Brain microvascular endothelial cell (primary cell): ENCODE measurements at regions not wholly inside any gene's neighbourhood (a gene's known extent, or its start where the extent isn't known, plus 50 kb on each side); places are given as distances from the start of the nearest gene placed in this dataset.
A peak's percentile ranks its signal among the peaks of the same experiment; 100 is the strongest.
"Not testable (repeated sequence)": the region's sequence is repeated elsewhere in the genome, so short reads cannot be mapped to it uniquely, and the experiment has no call there.

Source experiments
- DNase-seq: peaks from one replicate; pipeline ENCODE4 v3.0.0-alpha.2; 2020
- H3K27ac ChIP-seq: fragments of 250-450 bp; sonication (Bioruptor Pico); 2 replicates; pipeline ENCODE4 v1.5.1; 2020; ENCODE audit warnings: mild to moderate bottlenecking, moderate library complexity
- H3K27me3 ChIP-seq: fragments of 250-450 bp; sonication (Bioruptor Pico); replicated peaks from 2 replicates; pipeline ENCODE4 v1.5.1; 2020; ENCODE audit warnings: mild to moderate bottlenecking
- H3K36me3 ChIP-seq: fragments of 250-450 bp; sonication (Bioruptor Pico); replicated peaks from 2 replicates; pipeline ENCODE4 v1.5.1; 2020; ENCODE audit warnings: mild to moderate bottlenecking
- H3K4me3 ChIP-seq: 2 replicates; pipeline ENCODE4 v1.5.1; 2011; ENCODE audit warnings: low read depth, mild to moderate bottlenecking, control low read depth, low read length, moderate library complexity
- in situ Hi-C: cut with HindIII; loops from 2 replicates; pipeline ENCODE4 v1.10.0; 2017; ENCODE audit warnings: low sequenced_read_pairs, low pct_ligation_motif_present
- TF ChIP-seq, protein P1 (sequence below): IDR thresholded peaks from 2 replicates; pipeline ENCODE4 v1.5.1; 2011; ENCODE audit warnings: low read depth, mild to moderate bottlenecking, moderate library complexity, low read length, control low read depth, inconsistent platforms; ENCODE audit errors: missing control alignments

DNA sequence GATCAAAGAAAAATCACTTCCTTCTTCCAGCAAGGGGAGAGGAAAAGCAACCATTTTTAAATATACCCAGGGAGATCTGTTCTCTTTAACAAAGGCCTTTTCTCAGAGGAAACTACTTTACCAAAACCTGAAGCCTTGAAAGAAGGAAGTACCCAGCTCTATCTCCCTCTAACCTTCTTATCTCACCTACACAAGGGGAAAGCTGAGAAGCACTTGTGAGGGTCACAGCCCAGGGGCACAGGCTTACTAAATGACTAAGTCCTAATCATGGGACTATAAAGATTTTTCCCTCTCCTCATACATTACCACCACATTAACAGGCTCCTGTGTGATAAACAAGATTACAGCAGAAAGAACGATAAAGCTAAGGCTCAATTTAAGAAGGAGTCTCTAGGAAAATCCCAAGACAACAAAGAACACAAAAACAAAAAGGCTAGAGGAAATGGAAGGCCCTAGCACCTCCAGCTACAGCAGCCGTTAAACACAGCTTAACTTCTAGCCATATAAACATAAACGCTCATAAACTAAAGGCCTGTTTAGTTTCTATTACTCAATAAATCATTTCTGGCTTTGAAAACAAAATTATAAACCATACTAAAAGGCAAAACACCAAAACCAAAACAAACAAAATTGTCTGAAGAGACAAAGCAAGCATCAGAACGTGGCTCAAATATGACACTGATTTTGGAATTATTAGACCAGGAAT, 284.9 kb upstream of the ECI2 start:
- H3K36me3 ChIP-seq: no peaks in the 10 kb centered on the region
- H3K27ac ChIP-seq: no peak overlapping the region
- H3K27me3 ChIP-seq: no peaks in the 10 kb centered on the region
- no peak for DNase-seq
- in situ Hi-C loops: no loop called here
- TF ChIP-seq, protein P1, sequence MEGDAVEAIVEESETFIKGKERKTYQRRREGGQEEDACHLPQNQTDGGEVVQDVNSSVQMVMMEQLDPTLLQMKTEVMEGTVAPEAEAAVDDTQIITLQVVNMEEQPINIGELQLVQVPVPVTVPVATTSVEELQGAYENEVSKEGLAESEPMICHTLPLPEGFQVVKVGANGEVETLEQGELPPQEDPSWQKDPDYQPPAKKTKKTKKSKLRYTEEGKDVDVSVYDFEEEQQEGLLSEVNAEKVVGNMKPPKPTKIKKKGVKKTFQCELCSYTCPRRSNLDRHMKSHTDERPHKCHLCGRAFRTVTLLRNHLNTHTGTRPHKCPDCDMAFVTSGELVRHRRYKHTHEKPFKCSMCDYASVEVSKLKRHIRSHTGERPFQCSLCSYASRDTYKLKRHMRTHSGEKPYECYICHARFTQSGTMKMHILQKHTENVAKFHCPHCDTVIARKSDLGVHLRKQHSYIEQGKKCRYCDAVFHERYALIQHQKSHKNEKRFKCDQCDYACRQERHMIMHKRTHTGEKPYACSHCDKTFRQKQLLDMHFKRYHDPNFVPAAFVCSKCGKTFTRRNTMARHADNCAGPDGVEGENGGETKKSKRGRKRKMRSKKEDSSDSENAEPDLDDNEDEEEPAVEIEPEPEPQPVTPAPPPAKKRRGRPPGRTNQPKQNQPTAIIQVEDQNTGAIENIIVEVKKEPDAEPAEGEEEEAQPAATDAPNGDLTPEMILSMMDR: no peak
- H3K4me3 ChIP-seq: no peak overlapping the region

DNA sequence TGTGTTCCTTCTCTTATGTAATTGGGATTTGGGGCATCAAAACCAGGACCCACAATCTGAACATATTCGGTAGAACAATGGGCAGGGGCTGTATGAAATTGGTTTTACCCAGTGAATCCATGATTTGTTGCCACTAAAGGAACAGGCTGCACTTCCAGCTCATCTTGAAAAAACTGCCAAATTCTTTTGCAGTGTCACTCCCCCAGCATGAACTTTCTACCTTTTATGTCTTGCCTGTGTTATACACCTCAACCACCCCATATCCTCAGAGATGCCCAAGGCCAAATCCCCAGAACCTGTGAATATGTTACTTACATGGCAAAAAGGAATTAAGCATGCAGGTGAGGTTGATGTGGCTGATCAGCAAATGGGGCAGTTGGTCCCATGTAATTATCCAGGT, 280.2 kb upstream of the ECI2 start:
- no peaks in the 10 kb centered on the region for H3K27me3 ChIP-seq
- no peak for DNase-seq
- TF ChIP-seq, protein P1: no peak
- no peak overlapping the region for H3K4me3 ChIP-seq
- in situ Hi-C loops: no loop called here
- H3K36me3 ChIP-seq: no peaks in the 10 kb centered on the region
- H3K27ac ChIP-seq: no peak overlapping the region

DNA sequence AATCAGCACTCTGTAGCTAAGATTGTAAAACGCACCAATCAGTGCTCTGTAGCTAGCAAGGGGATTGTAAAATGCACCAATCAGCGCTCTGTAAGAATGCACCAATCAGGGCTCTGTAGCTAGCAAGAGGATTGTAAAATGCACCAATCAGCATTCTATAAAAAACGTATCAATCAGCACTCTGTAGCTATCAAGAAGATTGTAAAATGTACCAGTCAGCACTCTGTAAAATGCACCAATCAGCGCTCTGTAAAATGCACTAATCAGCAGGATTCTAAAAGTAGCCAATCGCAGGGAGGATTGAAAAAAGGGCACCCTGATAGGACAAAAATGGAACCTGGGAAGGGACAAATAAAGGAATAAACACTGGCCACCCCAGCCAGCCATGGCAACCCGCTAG, 278.7 kb upstream of the ECI2 start:
- H3K27me3 ChIP-seq, H3K27ac ChIP-seq, H3K4me3 ChIP-seq, DNase-seq, in situ Hi-C loops, H3K36me3 ChIP-seq: not testable (repeated sequence)

DNA sequence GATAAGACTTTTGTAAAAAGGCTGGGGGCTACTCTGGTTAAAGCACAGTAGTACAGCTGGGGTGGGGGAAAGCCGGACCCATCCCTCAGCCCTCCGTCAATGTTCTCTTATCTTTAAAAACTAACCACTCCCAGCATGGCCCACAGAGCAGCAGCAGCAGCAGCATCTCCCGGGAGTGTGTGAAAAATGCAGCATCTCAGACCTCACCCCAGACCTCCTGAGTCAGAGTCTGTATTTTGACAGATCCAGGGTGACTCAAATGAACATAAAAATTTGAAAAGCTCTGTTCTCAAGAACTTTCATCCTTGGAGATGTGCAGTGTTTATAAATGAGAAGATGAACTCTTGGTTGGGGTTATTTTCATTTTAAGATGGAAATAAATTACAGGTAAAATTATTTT, 277.7 kb upstream of the ECI2 start:
- in situ Hi-C loops: no loop called here
- DNase-seq: peak; percentile 89
- H3K4me3 ChIP-seq: no peak overlapping the region
- H3K36me3 ChIP-seq: no peaks in the 10 kb centered on the region
- TF ChIP-seq, protein P1: no peak
- peak overlapping the region; percentile 43 for H3K27ac ChIP-seq
- no peaks in the 10 kb centered on the region for H3K27me3 ChIP-seq

DNA sequence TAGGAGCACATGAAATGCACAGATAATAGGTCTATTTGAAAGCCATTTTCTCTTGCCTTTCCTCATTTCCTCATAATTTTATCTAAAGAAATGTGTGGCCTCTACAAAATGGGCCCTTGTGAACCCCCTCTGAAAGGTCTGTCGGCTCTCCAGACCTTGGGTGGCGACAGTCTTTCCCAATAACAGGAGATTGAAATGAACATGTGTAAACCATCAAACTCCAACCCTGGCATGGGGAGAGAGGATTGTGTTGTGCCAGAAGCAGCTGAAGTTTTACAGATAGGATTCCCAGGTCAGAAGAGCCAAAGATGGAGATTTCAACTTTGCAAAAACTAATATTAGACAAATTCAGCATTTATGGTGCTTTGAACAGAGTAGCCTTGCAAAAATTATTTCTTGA, 277.1 kb upstream of the ECI2 start:
- no peak for DNase-seq
- H3K4me3 ChIP-seq: no peak overlapping the region
- TF ChIP-seq, protein P1: no peak
- in situ Hi-C loops: no loop called here
- H3K27me3 ChIP-seq: no peaks in the 10 kb centered on the region
- no peak overlapping the region for H3K27ac ChIP-seq
- H3K36me3 ChIP-seq: no peaks in the 10 kb centered on the region

DNA sequence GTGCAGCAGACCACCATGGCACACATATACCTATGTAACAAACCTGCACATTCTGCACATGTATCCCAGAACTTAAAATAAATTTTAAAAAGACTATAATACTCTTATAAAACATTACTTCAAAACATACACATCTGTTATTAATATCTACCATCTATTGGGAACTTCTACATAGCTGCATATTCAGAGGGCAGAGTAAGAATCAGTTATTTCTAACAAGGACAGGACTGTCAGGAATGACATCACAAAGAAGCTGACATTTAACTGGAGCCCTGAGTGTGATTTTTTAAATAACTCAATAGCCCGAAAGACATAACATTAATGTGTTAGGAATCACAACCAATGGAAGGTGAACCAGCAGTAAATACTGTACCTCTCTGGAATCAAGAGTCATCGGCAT, 276.7 kb upstream of the ECI2 start:
- DNase-seq: no peak
- TF ChIP-seq, protein P1: no peak
- in situ Hi-C loops: no loop called here
- no peaks in the 10 kb centered on the region for H3K36me3 ChIP-seq
- no peaks in the 10 kb centered on the region for H3K27me3 ChIP-seq
- no peak overlapping the region for H3K27ac ChIP-seq
- no peak overlapping the region for H3K4me3 ChIP-seq

DNA sequence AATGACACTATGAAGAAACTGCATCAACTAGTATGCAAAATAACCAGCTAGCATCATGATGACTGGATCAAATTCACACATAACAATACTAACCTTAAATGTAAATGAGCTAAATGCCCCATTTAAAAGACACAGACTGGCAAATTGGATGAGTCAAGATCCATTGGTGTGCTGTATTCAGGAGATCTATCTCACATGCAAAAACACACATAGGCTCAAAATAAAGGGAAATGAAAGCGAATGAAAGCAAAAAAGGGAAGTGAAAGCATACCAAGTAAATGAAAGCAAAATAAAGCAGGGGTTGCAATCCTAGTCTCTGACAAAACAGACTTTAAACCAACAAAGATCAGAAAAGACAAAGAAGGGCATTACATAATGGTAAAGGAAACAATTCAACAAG, 272.3 kb upstream of the ECI2 start:
- H3K36me3 ChIP-seq, DNase-seq, in situ Hi-C loops, H3K4me3 ChIP-seq, H3K27ac ChIP-seq, H3K27me3 ChIP-seq: not testable (repeated sequence)
